Stimulated activated memory B cell treated with anti-CD40 and anti-IgM and Interleukin-4, amounts not matched to agents 10 μg/mL and 1 μg/mL and 100 μg/mL, for 72 hours (primary cell): ENCODE measurements at regions not wholly inside any gene's neighbourhood (a gene's known extent, or its start where the extent isn't known, plus 50 kb on each side); places are given as distances from the start of the nearest gene placed in this dataset.
A peak's percentile ranks its signal among the peaks of the same experiment; 100 is the strongest.
"Not testable (repeated sequence)": the region's sequence is repeated elsewhere in the genome, so short reads cannot be mapped to it uniquely, and the experiment has no call there.

Experiments
- ATAC-seq: fragments of 150-1000 bp; cut with Tn5 transposase; 2 replicates; pipeline ENCODE4 v1.10.0; 2021
- H3K27ac Mint-ChIP-seq: one replicate; pipeline ENCODE4 v1.8.0; 2022; ENCODE audit warnings: mild to moderate bottlenecking, mixed read lengths
- H3K27me3 Mint-ChIP-seq: one replicate; pipeline ENCODE4 v1.8.0; 2022; ENCODE audit warnings: mixed read lengths
- H3K36me3 Mint-ChIP-seq: one replicate; pipeline ENCODE4 v1.8.0; 2022; ENCODE audit warnings: mixed read lengths
- H3K4me1 Mint-ChIP-seq: one replicate; pipeline ENCODE4 v1.8.0; 2022; ENCODE audit warnings: mixed read lengths
- H3K4me3 Mint-ChIP-seq: one replicate; pipeline ENCODE4 v1.8.0; 2022; ENCODE audit warnings: mild to moderate bottlenecking, moderate library complexity, mixed read lengths
- H3K9me3 Mint-ChIP-seq: one replicate; pipeline ENCODE4 v1.8.0; 2022; ENCODE audit warnings: mixed read lengths

- H3K9me3 Mint-ChIP-seq, result no peaks in the 10 kb centered on the region
- no peak overlapping the region for H3K4me3 Mint-ChIP-seq
- ATAC-seq, result no peak
- H3K27me3 Mint-ChIP-seq, result peaks cover 19% of the 10 kb centered on the region
- no peaks in the 10 kb centered on the region for H3K36me3 Mint-ChIP-seq
- H3K27ac Mint-ChIP-seq, result no peak overlapping the region
- H3K4me1 Mint-ChIP-seq, result no peaks in the 10 kb centered on the region
Measured at GRCh38 chr1:157202331-157202730, 64.1 kb upstream of the ETV3 start.

- H3K9me3 Mint-ChIP-seq, result no peaks in the 10 kb centered on the region
- no peak overlapping the region for H3K27ac Mint-ChIP-seq
- H3K4me3 Mint-ChIP-seq, result no peak overlapping the region
- no peaks in the 10 kb centered on the region for H3K36me3 Mint-ChIP-seq
- no peaks in the 10 kb centered on the region for H3K4me1 Mint-ChIP-seq
- peaks cover 20% of the 10 kb centered on the region for H3K27me3 Mint-ChIP-seq
- ATAC-seq, result no peak
Measured at GRCh38 chr1:157201767-157202166, 63.6 kb upstream of the ETV3 start.

GRCh38 chr1:157200451-157200850, 62.3 kb upstream of the ETV3 start:
- Mint-ChIP-seq H3K4me1 (no peaks in the 10 kb centered on the region), H3K27me3 (peaks cover 31% of the 10 kb centered on the region), H3K4me3 (no peak overlapping the region), H3K36me3 (no peaks in the 10 kb centered on the region), H3K27ac (no peak overlapping the region), H3K9me3 (no peaks in the 10 kb centered on the region)
- ATAC-seq, result no peak

GRCh38 chr1:157199421-157199755, 61.2 kb upstream of the ETV3 start:
- no peak overlapping the region for H3K4me3 Mint-ChIP-seq
- no peak overlapping the region for H3K27ac Mint-ChIP-seq
- H3K27me3 Mint-ChIP-seq, result peaks cover 32% of the 10 kb centered on the region
- H3K4me1 Mint-ChIP-seq, result no peaks in the 10 kb centered on the region
- peak; percentile 10 for ATAC-seq
- no peaks in the 10 kb centered on the region for H3K9me3 Mint-ChIP-seq
- no peaks in the 10 kb centered on the region for H3K36me3 Mint-ChIP-seq

- Mint-ChIP-seq H3K27ac (no peak overlapping the region), H3K27me3 (peaks cover 35% of the 10 kb centered on the region), H3K4me3 (no peak overlapping the region), H3K36me3 (no peaks in the 10 kb centered on the region), H3K4me1 (peaks cover 4% of the 10 kb centered on the region), H3K9me3 (no peaks in the 10 kb centered on the region)
- no peak for ATAC-seq
Measured at GRCh38 chr1:157198619-157199420, 60.6 kb upstream of the ETV3 start.

GRCh38 chr1:157197906-157198435, 59.8 kb upstream of the ETV3 start:
- Mint-ChIP-seq H3K27ac (no peak overlapping the region), H3K27me3 (peaks cover 35% of the 10 kb centered on the region), H3K9me3 (no peaks in the 10 kb centered on the region), H3K4me3 (no peak overlapping the region), H3K4me1 (peaks cover 7% of the 10 kb centered on the region), H3K36me3 (no peaks in the 10 kb centered on the region)
- ATAC-seq, result no peak

- H3K4me3 Mint-ChIP-seq, H3K36me3 Mint-ChIP-seq, H3K9me3 Mint-ChIP-seq, ATAC-seq, H3K4me1 Mint-ChIP-seq, H3K27ac Mint-ChIP-seq: not testable (repeated sequence)
- H3K27me3 Mint-ChIP-seq, result peaks cover 36% of the 10 kb centered on the region
Measured at GRCh38 chr1:157196670-157197456, 58.7 kb upstream of the ETV3 start.

GRCh38 chr1:157196245-157196543, 58.0 kb upstream of the ETV3 start:
- Mint-ChIP-seq H3K4me3 (no peak overlapping the region), H3K36me3 (no peaks in the 10 kb centered on the region), H3K27me3 (peaks cover 36% of the 10 kb centered on the region), H3K27ac (no peak overlapping the region), H3K4me1 (peaks cover 7% of the 10 kb centered on the region), H3K9me3 (no peaks in the 10 kb centered on the region)
- no peak for ATAC-seq

GRCh38 chr1:157195521-157196244, 57.5 kb upstream of the ETV3 start:
- Mint-ChIP-seq H3K27ac (no peak overlapping the region), H3K9me3 (no peaks in the 10 kb centered on the region), H3K27me3 (peaks cover 36% of the 10 kb centered on the region), H3K4me3 (no peak overlapping the region), H3K36me3 (no peaks in the 10 kb centered on the region), H3K4me1 (peaks cover 7% of the 10 kb centered on the region)
- no peak for ATAC-seq

- no peaks in the 10 kb centered on the region for H3K9me3 Mint-ChIP-seq
- H3K27me3 Mint-ChIP-seq, result peaks cover 42% of the 10 kb centered on the region
Measured at GRCh38 chr1:157194731-157195520, 56.7 kb upstream of the ETV3 start.

GRCh38 chr1:157193702-157194391, 55.7 kb upstream of the ETV3 start:
- ATAC-seq, result peak; percentile 17
- no peak overlapping the region for H3K4me3 Mint-ChIP-seq
- no peak overlapping the region for H3K27ac Mint-ChIP-seq
- H3K9me3 Mint-ChIP-seq, result no peaks in the 10 kb centered on the region
- no peaks in the 10 kb centered on the region for H3K36me3 Mint-ChIP-seq
- H3K4me1 Mint-ChIP-seq, result peaks cover 7% of the 10 kb centered on the region
- peaks cover 53% of the 10 kb centered on the region for H3K27me3 Mint-ChIP-seq

More at GRCh38 chr1:157194731-157195520, 56.7 kb upstream of the ETV3 start:
- no peak overlapping the region for H3K4me3 Mint-ChIP-seq
- H3K27ac Mint-ChIP-seq, result no peak overlapping the region
- peaks cover 7% of the 10 kb centered on the region for H3K4me1 Mint-ChIP-seq
- ATAC-seq, result peak; percentile 36
- H3K36me3 Mint-ChIP-seq, result no peaks in the 10 kb centered on the region

GRCh38 chr1:157193219-157193618, 55.0 kb upstream of the ETV3 start:
- no peaks in the 10 kb centered on the region for H3K9me3 Mint-ChIP-seq
- ATAC-seq, result no peak
- no peak overlapping the region for H3K27ac Mint-ChIP-seq
- H3K4me3 Mint-ChIP-seq, result no peak overlapping the region
- H3K4me1 Mint-ChIP-seq, result peaks cover 7% of the 10 kb centered on the region
- H3K36me3 Mint-ChIP-seq, result no peaks in the 10 kb centered on the region
- peaks cover 60% of the 10 kb centered on the region for H3K27me3 Mint-ChIP-seq

GRCh38 chr1:157189986-157190982, 52.1 kb upstream of the ETV3 start:
- no peaks in the 10 kb centered on the region for H3K36me3 Mint-ChIP-seq
- ATAC-seq, result no peak
- H3K27ac Mint-ChIP-seq, result no peak overlapping the region
- peaks cover 62% of the 10 kb centered on the region for H3K27me3 Mint-ChIP-seq
- no peak overlapping the region for H3K4me3 Mint-ChIP-seq
- peaks cover 7% of the 10 kb centered on the region for H3K4me1 Mint-ChIP-seq
- H3K9me3 Mint-ChIP-seq, result no peaks in the 10 kb centered on the region
